PC-3 (cell line): ENCODE measurements at regions not wholly inside any gene's neighbourhood (a gene's known extent, or its start where the extent isn't known, plus 50 kb on each side); places are given as distances from the start of the nearest gene placed in this dataset.

Experiments used
- EZH2 ChIP-seq: fragments of 300-600 bp; sonication (generic); IDR thresholded peaks from one replicate; pipeline ENCODE4 v1.6.1; 2017; ENCODE audit warnings: antibody characterized with exemption, mild to moderate bottlenecking, low read length; ENCODE audit not compliant: unreplicated experiment
- TF ChIP-seq, protein P1 (sequence below): fragments of 300-600 bp; sonication (generic); conservative IDR thresholded peaks from 2 replicates; pipeline ENCODE4 v1.5.1; 2017; ENCODE audit warnings: antibody characterized with exemption, low read depth, mild to moderate bottlenecking, low read length

- TF ChIP-seq, protein P1, sequence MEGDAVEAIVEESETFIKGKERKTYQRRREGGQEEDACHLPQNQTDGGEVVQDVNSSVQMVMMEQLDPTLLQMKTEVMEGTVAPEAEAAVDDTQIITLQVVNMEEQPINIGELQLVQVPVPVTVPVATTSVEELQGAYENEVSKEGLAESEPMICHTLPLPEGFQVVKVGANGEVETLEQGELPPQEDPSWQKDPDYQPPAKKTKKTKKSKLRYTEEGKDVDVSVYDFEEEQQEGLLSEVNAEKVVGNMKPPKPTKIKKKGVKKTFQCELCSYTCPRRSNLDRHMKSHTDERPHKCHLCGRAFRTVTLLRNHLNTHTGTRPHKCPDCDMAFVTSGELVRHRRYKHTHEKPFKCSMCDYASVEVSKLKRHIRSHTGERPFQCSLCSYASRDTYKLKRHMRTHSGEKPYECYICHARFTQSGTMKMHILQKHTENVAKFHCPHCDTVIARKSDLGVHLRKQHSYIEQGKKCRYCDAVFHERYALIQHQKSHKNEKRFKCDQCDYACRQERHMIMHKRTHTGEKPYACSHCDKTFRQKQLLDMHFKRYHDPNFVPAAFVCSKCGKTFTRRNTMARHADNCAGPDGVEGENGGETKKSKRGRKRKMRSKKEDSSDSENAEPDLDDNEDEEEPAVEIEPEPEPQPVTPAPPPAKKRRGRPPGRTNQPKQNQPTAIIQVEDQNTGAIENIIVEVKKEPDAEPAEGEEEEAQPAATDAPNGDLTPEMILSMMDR, result no peak
- TF ChIP-seq EZH2, result no peak
Measured at GRCh38 chr3:102038477-102039142, 189.3 kb downstream of the NFKBIZ start.
